ENCODE measurements at regions not wholly inside any gene's neighbourhood (a gene's known extent, or its start where the extent isn't known, plus 50 kb on each side); places are given as distances from the start of the nearest gene placed in this dataset.
A peak's percentile ranks its signal among the peaks of the same experiment; 100 is the strongest.

DNA sequence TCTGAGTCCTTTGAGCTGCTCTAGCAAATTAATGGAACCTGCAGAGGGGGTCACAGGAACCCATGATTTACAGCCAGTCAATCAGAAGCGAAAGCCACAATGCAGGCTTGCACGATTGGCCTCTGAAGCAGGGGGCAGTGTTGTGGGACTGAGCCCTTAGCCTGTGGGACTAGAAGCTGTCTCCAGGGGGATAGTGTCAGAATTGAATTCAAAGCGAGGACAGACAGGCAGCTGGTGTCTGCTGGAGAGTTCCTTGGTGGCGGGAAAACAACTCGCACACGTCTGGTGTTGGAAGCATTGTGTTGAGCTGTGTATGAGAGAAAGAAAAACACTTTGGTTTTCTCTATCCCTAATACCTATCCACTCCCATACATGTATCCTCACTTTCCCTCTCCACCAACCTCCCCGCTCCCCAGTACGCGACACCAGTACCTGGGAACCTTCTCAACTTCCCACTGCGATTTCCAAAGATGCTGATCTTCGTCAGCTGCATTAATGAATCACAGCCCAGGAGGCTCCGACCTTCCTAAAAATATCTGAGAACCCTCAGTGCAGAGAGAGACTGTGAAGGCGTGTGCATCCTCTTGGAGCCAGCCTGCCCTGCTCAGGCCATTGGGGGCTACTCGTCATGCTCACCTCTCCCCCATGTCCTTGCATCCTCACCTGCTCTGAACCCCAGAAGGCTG lies 88.2 kb downstream of the HS1BP3 start:
- peak; percentile 83 for DNase-seq

GRCh38 chr2:20563251-20563650 lies 87.6 kb downstream of the HS1BP3 start:
- no peak for DNase-seq

DNA sequence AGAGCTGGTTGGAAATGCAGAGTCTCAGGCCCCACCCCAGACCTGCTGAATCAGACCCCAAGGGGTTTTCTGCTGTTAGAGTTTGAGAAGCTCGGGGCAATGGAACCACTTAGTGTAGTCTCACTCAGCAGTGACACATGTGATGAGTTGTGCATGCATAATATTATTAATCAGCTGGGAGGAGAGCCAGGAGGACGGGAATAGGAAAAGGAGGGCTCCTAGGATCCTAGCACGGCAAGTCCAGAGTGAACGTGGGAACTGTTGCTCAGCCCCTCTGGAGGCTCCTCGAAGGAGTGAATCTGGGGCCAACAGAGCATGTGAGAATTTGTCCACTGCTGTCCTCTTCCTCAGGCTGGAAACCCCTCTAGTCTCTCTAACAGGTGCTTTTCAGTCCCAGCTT lies 87.1 kb downstream of the HS1BP3 start:
- DNase-seq: no peak

DNA sequence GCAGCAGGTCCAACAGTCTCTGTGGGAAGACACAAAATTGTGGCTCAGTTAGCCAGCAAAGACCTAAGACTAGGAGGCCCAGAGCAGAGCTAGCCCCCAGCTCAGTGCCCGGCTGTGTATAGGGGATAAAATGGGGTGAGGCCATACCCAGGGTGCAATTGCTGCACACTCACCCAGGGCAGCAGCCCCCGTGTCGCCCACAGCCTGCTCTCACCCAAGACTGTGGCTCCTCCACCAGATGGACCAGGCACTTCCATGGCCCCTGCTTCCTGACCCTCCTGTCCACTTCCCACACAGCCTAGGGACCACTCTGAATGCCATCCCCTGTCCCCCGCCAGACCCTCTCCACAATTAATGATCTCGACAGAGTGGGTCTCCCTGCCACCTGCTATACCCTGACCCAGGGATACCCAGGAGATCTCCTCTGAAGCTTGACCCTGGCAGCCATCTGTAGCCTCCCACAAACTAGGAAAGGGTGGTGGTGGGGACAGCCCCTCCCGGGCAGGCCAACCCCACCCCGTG lies 85.7 kb downstream of the HS1BP3 start:
- DNase-seq: no peak

- DNase-seq: no peak
Measured at GRCh38 chr2:20565623-20566236, 85.2 kb downstream of the HS1BP3 start.

DNA sequence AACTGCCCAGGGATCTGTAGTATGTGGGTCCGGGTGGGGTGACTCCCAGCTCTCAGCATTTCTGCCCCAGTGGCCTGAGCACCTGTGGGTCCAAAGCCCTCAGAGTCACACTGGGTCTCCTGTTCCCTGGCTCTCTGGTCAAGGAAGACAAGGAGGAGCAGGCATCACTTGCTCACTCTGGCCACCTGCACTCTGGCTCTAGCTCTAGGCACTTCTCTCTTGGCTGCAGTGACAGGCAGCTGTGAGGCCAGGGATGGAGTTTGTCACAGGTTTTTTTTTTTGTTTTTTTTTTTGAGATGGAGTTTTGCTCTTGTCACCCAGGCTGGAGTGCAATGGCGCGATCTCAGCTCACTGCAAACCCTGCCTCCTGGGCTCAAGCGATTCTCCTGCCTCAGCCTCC lies 84.6 kb downstream of the HS1BP3 start:
- DNase-seq: no peak

DNA sequence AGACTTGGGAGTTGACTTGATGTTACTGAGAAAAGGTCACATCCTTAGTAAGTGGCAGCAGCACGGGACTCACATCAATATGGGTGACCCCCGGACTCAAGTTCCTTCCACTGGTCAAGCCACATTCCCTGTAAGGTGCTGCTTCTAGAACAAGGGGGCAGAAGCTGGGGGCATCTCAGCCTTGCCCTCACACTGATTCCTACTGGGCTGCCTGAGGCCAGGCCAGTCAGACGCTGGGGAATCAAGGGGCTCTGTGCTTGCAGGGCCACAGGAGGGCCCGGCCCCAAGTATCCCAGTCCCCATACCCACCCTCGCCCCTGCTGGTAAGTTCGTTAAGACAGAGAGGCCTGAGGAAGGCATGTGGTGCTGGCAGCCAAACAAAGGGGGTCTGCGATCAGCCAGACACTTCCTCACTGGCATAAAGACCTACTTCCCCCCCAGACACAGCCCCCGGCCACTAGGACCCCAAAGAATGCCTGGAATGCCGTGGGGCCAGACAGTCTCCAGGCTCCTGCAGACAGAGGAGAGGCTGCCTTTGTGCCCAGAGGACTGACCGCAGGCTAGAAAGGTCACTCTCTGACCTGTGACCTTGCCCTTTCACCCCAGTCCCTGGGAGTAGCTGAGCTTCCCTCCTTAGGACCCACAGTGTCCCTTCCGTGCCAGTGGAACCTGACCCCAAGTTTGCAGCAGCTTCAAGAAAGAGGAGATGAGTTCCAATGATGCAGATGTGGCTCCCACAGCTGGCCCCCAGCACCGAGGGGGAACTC lies 83.6 kb downstream of the HS1BP3 start:
- peak; percentile 96 for DNase-seq
